ENCODE measurements at regions not wholly inside any gene's neighbourhood (a gene's known extent, or its start where the extent isn't known, plus 50 kb on each side); places are given as distances from the start of the nearest gene placed in this dataset.

DNA sequence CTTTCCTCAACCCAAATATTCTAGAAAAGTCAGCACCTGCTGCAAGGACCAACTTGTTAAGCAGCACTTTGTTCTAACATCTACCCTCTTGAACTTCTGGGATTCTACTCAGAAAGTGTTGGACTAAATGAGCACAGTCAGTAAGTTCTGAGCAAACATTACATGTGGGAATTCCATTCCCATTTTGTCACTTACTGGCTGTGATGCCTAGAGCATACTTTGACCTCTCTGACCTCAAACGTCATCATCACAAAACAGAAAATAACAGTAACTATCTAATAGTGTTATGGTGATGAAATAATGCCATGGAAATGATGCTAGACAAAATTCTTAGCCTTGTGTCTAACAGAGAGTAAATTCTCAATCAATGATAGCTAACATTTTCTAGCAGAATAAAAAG is 829.4 kb downstream of the EPHA7 start:
- H3K4me3 ChIP-seq (ENCODE audit: low read depth, low read length), result no peak overlapping the region
- no peak for TF ChIP-seq CTCF (IDR thresholded peaks at IDR 0.05; ENCODE audit: borderline replicate concordance, insufficient read depth, low read depth, low read length)

DNA sequence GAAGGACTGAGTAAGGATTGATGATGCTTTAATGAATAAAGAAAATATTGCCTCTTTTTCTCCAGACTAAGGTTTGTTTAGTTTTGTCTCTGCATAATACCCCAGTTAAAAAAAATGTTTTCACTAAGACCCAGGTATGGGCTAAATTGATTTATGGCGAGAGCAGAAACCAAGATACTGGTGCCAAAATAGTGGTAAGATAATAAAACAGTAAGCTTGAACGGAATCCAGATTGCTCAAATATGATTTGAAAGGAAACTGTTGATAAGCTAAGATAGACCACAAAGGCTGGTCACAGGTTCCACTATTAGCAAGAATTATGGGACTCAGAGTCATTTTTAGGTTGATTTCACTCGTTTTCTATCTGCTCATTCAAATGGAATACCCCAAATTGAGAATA is 831.2 kb downstream of the EPHA7 start:
- TF ChIP-seq CTCF (IDR thresholded peaks at IDR 0.05; ENCODE audit: borderline replicate concordance, insufficient read depth, low read depth, low read length), result no peak
- H3K4me3 ChIP-seq (ENCODE audit: low read depth, low read length), result no peak overlapping the region

- H3K4me3 ChIP-seq (ENCODE audit: low read depth, low read length), result no peak overlapping the region
- no peak for TF ChIP-seq CTCF (IDR thresholded peaks at IDR 0.05; ENCODE audit: borderline replicate concordance, insufficient read depth, low read depth, low read length)
These were observed 831.8 kb downstream of the EPHA7 start for GRCh38 chr6:92587525-92587924.

DNA sequence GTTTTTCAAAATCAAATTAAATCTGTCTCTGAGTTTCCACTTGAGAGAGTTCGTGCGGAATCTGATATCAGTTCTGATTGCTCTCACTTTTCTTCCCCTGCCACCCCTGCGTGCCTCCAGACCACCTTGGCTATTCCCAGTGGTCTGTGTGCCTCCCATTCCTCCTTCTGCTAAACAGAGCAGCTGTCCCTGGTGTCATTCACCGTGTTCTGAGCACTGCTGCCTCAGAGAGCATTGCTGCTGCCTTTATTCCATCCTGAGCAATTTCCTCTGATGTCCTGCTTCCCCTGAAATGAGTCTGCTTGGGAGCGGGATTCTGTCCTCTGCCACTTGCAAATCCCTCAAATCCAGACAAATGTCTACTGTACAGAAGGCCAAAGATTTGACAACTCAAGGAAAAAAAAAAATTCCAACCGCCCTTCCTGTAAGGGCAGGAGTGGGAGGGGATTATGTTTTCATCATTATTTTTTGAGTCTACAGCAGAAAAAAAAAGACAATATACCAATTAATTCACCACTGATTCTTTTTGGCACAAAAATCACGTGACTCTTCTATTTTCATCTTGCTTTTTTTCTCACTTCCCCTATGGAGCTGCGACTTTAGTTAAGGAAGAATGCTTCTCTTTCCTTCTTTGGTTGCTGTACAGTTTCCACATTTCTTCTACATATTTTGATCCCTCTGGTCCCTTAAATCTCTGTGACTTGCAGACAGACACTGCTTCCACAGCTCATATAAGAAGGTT is 833.0 kb downstream of the EPHA7 start:
- no peak for TF ChIP-seq CTCF (IDR thresholded peaks at IDR 0.05; ENCODE audit: borderline replicate concordance, insufficient read depth, low read depth, low read length)
- H3K4me3 ChIP-seq (ENCODE audit: low read depth, low read length), result no peak overlapping the region

- no peak for TF ChIP-seq CTCF (IDR thresholded peaks at IDR 0.05; ENCODE audit: borderline replicate concordance, insufficient read depth, low read depth, low read length)
- no peak overlapping the region for H3K4me3 ChIP-seq (ENCODE audit: low read depth, low read length)
These were observed 837.1 kb downstream of the EPHA7 start for GRCh38 chr6:92582211-92582610.

GRCh38 chr6:92577077-92577719 is 842.2 kb downstream of the EPHA7 start:
- no peak overlapping the region for H3K4me3 ChIP-seq (ENCODE audit: low read depth, low read length)
- no peak for TF ChIP-seq CTCF (IDR thresholded peaks at IDR 0.05; ENCODE audit: borderline replicate concordance, insufficient read depth, low read depth, low read length)

DNA sequence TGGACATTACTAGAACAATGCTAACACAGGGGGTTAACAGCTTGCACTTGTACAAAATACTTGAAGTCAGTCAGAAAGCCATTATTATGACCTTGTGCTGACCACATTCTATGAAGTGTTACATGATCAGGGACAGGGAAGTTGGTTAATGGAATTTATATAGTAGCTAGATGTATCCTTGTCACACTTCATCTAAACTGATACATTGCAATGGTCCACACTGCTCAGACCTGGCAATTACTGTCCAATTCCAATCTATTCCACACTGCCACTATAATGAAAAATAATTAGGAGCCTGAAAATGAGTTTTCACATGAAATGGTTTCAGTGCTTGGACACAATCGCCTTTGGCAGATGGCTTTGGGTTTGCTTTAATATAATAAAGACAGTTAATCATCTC is 850.8 kb downstream of the EPHA7 start:
- H3K4me3 ChIP-seq (ENCODE audit: low read depth, low read length), result no peak overlapping the region
- no peak for TF ChIP-seq CTCF (IDR thresholded peaks at IDR 0.05; ENCODE audit: borderline replicate concordance, insufficient read depth, low read depth, low read length)

Measured in GM12875 (cell line).